ENCODE measurements at regions not wholly inside any gene's neighbourhood (a gene's known extent, or its start where the extent isn't known, plus 50 kb on each side); places are given as distances from the start of the nearest gene placed in this dataset.
"Not testable (repeated sequence)": the region's sequence is repeated elsewhere in the genome, so short reads cannot be mapped to it uniquely, and the experiment has no call there.

GRCh38 chr5:110258460-110259216 lies 467.8 kb downstream of the TMEM232 start:
- no peak for DNase-seq

- DNase-seq: no peak
Measured at GRCh38 chr5:110262749-110263148, 463.7 kb downstream of the TMEM232 start.

GRCh38 chr5:110264661-110265060 lies 461.8 kb downstream of the TMEM232 start:
- DNase-seq: no peak

- no peak for DNase-seq
Measured at GRCh38 chr5:110265162-110265561, 461.3 kb downstream of the TMEM232 start.

GRCh38 chr5:110267714-110268113 lies 458.8 kb downstream of the TMEM232 start:
- no peak for DNase-seq

GRCh38 chr5:110268283-110268682 lies 458.2 kb downstream of the TMEM232 start:
- no peak for DNase-seq

- no peak for DNase-seq
Measured at GRCh38 chr5:110268985-110269384, 457.5 kb downstream of the TMEM232 start.

GRCh38 chr5:110269478-110270142 lies 456.9 kb downstream of the TMEM232 start:
- no peak for DNase-seq

GRCh38 chr5:110275878-110276277 lies 450.6 kb downstream of the TMEM232 start:
- no peak for DNase-seq

- not testable (repeated sequence) for DNase-seq
Measured at GRCh38 chr5:110278449-110278848, 448.0 kb downstream of the TMEM232 start.

- not testable (repeated sequence) for DNase-seq
Measured at GRCh38 chr5:110284121-110284520, 442.4 kb downstream of the TMEM232 start.

GRCh38 chr5:110288766-110289511 lies 437.5 kb downstream of the TMEM232 start:
- no peak for DNase-seq

- DNase-seq: no peak
Measured at GRCh38 chr5:110289512-110289810, 437.0 kb downstream of the TMEM232 start.

GRCh38 chr5:110290542-110290941 lies 435.9 kb downstream of the TMEM232 start:
- DNase-seq: no peak

GRCh38 chr5:110294281-110294680 lies 432.2 kb downstream of the TMEM232 start:
- DNase-seq: no peak

- DNase-seq: no peak
Measured at GRCh38 chr5:110297152-110297670, 429.3 kb downstream of the TMEM232 start.

- no peak for DNase-seq
Measured at GRCh38 chr5:110304176-110304575, 422.3 kb downstream of the TMEM232 start.

- no peak for DNase-seq
Measured at GRCh38 chr5:110306650-110307049, 419.8 kb downstream of the TMEM232 start.

GRCh38 chr5:110309222-110309621 lies 417.2 kb downstream of the TMEM232 start:
- no peak for DNase-seq

- not testable (repeated sequence) for DNase-seq
Measured at GRCh38 chr5:110316566-110316965, 409.9 kb downstream of the TMEM232 start.

GRCh38 chr5:110321117-110321516 lies 405.4 kb downstream of the TMEM232 start:
- no peak for DNase-seq

GRCh38 chr5:110323357-110323756 lies 403.1 kb downstream of the TMEM232 start:
- DNase-seq: no peak

GRCh38 chr5:110323832-110324231 lies 402.6 kb downstream of the TMEM232 start:
- DNase-seq: no peak

GRCh38 chr5:110324876-110325275 lies 401.6 kb downstream of the TMEM232 start:
- no peak for DNase-seq
